GM12873 (cell line): ENCODE measurements at regions not wholly inside any gene's neighbourhood (a gene's known extent, or its start where the extent isn't known, plus 50 kb on each side); places are given as distances from the start of the nearest gene placed in this dataset.

Experiments used
- CTCF ChIP-seq: IDR thresholded peaks from 2 replicates; pipeline ENCODE4 v1.5.1; 2012; ENCODE audit warnings: low read depth, mild to moderate bottlenecking, moderate library complexity, low read length, control low read depth; ENCODE audit not compliant: insufficient read depth; ENCODE audit errors: missing control alignments

- TF ChIP-seq CTCF, result no peak
Observed at GRCh38 chr15:39498629-39499028, 82.2 kb upstream of the THBS1 start.

GRCh38 chr15:39499042-39499441 is 81.8 kb upstream of the THBS1 start:
- TF ChIP-seq CTCF, result no peak

GRCh38 chr15:39499681-39500080 is 81.2 kb upstream of the THBS1 start:
- no peak for TF ChIP-seq CTCF

GRCh38 chr15:39501366-39502081 is 79.4 kb upstream of the THBS1 start:
- TF ChIP-seq CTCF, result no peak

- TF ChIP-seq CTCF, result no peak
Observed at GRCh38 chr15:39502082-39502447, 78.8 kb upstream of the THBS1 start.

- TF ChIP-seq CTCF, result no peak
Observed at GRCh38 chr15:39502611-39503195, 78.2 kb upstream of the THBS1 start.

- TF ChIP-seq CTCF, result no peak
Observed at GRCh38 chr15:39503526-39503925, 77.4 kb upstream of the THBS1 start.
